SK-N-SH (cell line): ENCODE measurements at regions not wholly inside any gene's neighbourhood (a gene's known extent, or its start where the extent isn't known, plus 50 kb on each side); places are given as distances from the start of the nearest gene placed in this dataset.

Experiments used
- CTCF ChIA-PET: fragments of 300-600, 350-600 bp; formaldehyde crosslinking; extraction: SDS; loops from one replicate; lab custom pipeline; 2021; lab: Yijun Ruan, JAX
- POLR2A ChIA-PET: fragments of 350-600 bp; sonication (Branson Sonifier 250); formaldehyde crosslinking; extraction: SDS; loops from one replicate; lab custom pipeline; 2020; ENCODE audit warnings: antibody characterized with exemption, inconsistent platforms; lab: Yijun Ruan, JAX
- DNase-seq: peaks from one replicate; pipeline ENCODE4 v3.0.0; 2012
- H2AFZ ChIP-seq: fragments of 200-600 bp; sonication (generic); 2 replicates; pipeline ENCODE4 v1.8.1; 2016; ENCODE audit warnings: antibody characterized with exemption, mild to moderate bottlenecking, low read depth
- H3F3A ChIP-seq: fragments of 200-600 bp; sonication (generic); replicated peaks from 2 replicates; pipeline ENCODE3; 2016; ENCODE audit warnings: antibody characterized with exemption, mild to moderate bottlenecking; ENCODE audit not compliant: insufficient read depth
- H3K27ac ChIP-seq, 2 experiments: fragments of 200-500 bp in 1 of 2; fragments of 200-600 bp in 1 of 2; sonication (Bioruptor generic) in 1 of 2; sonication (generic), shearing (Covaris generic) in 1 of 2; 2 replicates each; pipeline versions ENCODE4 v1.5.1 to v1.6.1; 2014 to 2016; ENCODE audit warnings: low read depth in 2 of 2, inconsistent platforms in 1 of 2, low read length in 1 of 2, mild to moderate bottlenecking in 1 of 2, mixed read lengths in 1 of 2
- H3K27me3 ChIP-seq: fragments of 200-600 bp; sonication (generic), shearing (Covaris generic); 2 replicates; pipeline ENCODE4 v1.6.1; 2016; ENCODE audit warnings: mixed run types; ENCODE audit not compliant: insufficient read depth
- H3K36me3 ChIP-seq, 2 experiments: fragments of 200-500 bp in 1 of 2; fragments of 200-600 bp in 1 of 2; sonication (Bioruptor generic) in 1 of 2; sonication (generic) in 1 of 2; replicated peaks in 1 of 2; 2 replicates each; pipeline versions ENCODE3 to v1.5.1; 2014 to 2016; ENCODE audit warnings: low read length in 1 of 2, mild to moderate bottlenecking in 1 of 2; ENCODE audit not compliant: insufficient read depth in 2 of 2, control insufficient read depth in 1 of 2
- H3K4me1 ChIP-seq, 2 experiments: fragments of 200-500 bp in 1 of 2; fragments of 200-600 bp in 1 of 2; sonication (Bioruptor generic) in 1 of 2; sonication (generic), shearing (Covaris generic) in 1 of 2; 2 replicates each; pipeline versions ENCODE4 v1.5.1 to v1.6.1; 2014 to 2016; ENCODE audit warnings: low read depth in 1 of 2, low read length in 1 of 2, mixed run types in 1 of 2; ENCODE audit not compliant: insufficient read depth in 2 of 2, control insufficient read depth in 1 of 2
- H3K4me2 ChIP-seq: fragments of 200-600 bp; sonication (generic), shearing (Covaris generic); 2 replicates; pipeline ENCODE4 v1.6.1; 2017; ENCODE audit warnings: mixed run types
- H3K4me3 ChIP-seq, 2 experiments: fragments of 200-500 bp in 1 of 2; fragments of 200-600 bp in 1 of 2; sonication (Bioruptor generic) in 1 of 2; sonication (generic), shearing (Covaris generic) in 1 of 2; 2 replicates each; pipeline versions ENCODE4 v1.5.1 to v1.8.1; 2014 to 2016; ENCODE audit warnings: low read depth in 2 of 2, inconsistent platforms in 1 of 2, low read length in 1 of 2, mild to moderate bottlenecking in 1 of 2, mixed read lengths in 1 of 2, moderate library complexity in 1 of 2
- H3K79me2 ChIP-seq: fragments of 200-600 bp; sonication (generic); 2 replicates; pipeline ENCODE4 v1.8.1; 2017; ENCODE audit warnings: mild to moderate bottlenecking; ENCODE audit not compliant: insufficient read depth
- H3K9ac ChIP-seq: fragments of 200-600 bp; sonication (generic); 2 replicates; pipeline ENCODE4 v1.6.1; 2017; ENCODE audit warnings: mixed run types
- H3K9me2 ChIP-seq: fragments of 200-600 bp; sonication (generic); 2 replicates; pipeline ENCODE4 v1.6.1; 2017; ENCODE audit warnings: mixed run types
- H3K9me3 ChIP-seq: fragments of 200-600 bp; sonication (generic); 2 replicates; pipeline ENCODE4 v1.6.1; 2017; ENCODE audit warnings: mixed run types, mild to moderate bottlenecking, moderate library complexity
- H4K20me1 ChIP-seq: fragments of 200-600 bp; sonication (generic); 2 replicates; pipeline ENCODE4 v1.6.1; 2017; ENCODE audit warnings: mild to moderate bottlenecking, mixed run types; ENCODE audit not compliant: insufficient read depth
- CTCF ChIP-seq: fragments of 200-600 bp; sonication (generic); IDR thresholded peaks from 2 replicates; pipeline ENCODE4 v1.6.1; 2017; ENCODE audit warnings: antibody characterized with exemption, mild to moderate bottlenecking, moderate library complexity
- ELF1 ChIP-seq: IDR thresholded peaks from 2 replicates; pipeline ENCODE4 v1.4.0; 2012
- FOSL2 ChIP-seq: IDR thresholded peaks from 2 replicates; pipeline ENCODE4 v1.4.0; 2012; ENCODE audit warnings: low read depth, mild to moderate bottlenecking, moderate library complexity, borderline replicate concordance
- FOXJ3 ChIP-seq: sonication (generic); formaldehyde crosslinking; IDR thresholded peaks from 2 replicates; pipeline ENCODE4 v1.5.1; 2020; ENCODE audit warnings: mild to moderate bottlenecking, missing genetic modification reagents
- GATA2 ChIP-seq: sonication (generic); formaldehyde crosslinking; IDR thresholded peaks from 2 replicates; pipeline ENCODE4 v1.5.0; 2020; ENCODE audit warnings: mild to moderate bottlenecking, missing genetic modification reagents
- IRF3 ChIP-seq: fragments of 150-350 bp; IDR thresholded peaks from 2 replicates; pipeline ENCODE4 v1.6.1; 2016; ENCODE audit warnings: mild to moderate bottlenecking, low read depth, low read length
- MAX ChIP-seq: IDR thresholded peaks from 2 replicates; pipeline ENCODE4 v1.4.0; 2012; ENCODE audit warnings: low read depth
- MEF2A ChIP-seq: IDR thresholded peaks from 2 replicates; pipeline ENCODE4 v1.4.0; 2012; ENCODE audit warnings: low read depth, borderline replicate concordance
- MXI1 ChIP-seq: IDR thresholded peaks from 2 replicates; pipeline ENCODE4 v1.6.1; 2012; ENCODE audit warnings: mild to moderate bottlenecking, low read depth, low read length, improper control_type of control experiment
- POLR2AphosphoS5 ChIP-seq: IDR thresholded peaks from 2 replicates; pipeline ENCODE4 v1.6.1; 2012; ENCODE audit warnings: low read depth, low read length
- RCOR1 ChIP-seq: fragments of 150-350 bp; IDR thresholded peaks from 2 replicates; pipeline ENCODE4 v1.6.1; 2017; ENCODE audit warnings: antibody characterized with exemption, low read length
- TAF1 ChIP-seq: IDR thresholded peaks from 2 replicates; pipeline ENCODE4 v1.6.1; 2012; ENCODE audit warnings: low read depth, mild to moderate bottlenecking, low read length, moderate library complexity, borderline replicate concordance
- TEAD4 ChIP-seq: IDR thresholded peaks from 2 replicates; pipeline ENCODE4 v1.4.0; 2012; ENCODE audit warnings: mild to moderate bottlenecking, borderline replicate concordance; ENCODE audit not compliant: insufficient read depth
- YY1 ChIP-seq: IDR thresholded peaks from 2 replicates; pipeline ENCODE4 v1.4.0; 2012; ENCODE audit warnings: low read depth, mild to moderate bottlenecking
- WGBS: methylation state at CpG from one replicate; pipeline ENCODE4 v1.1.6; 2017; ENCODE audit warnings: low lambda C conversion rate; 5-methylcytosine and 5-hydroxymethylcytosine counted together
- TF ChIP-seq, protein P1 (sequence below): fragments of 150-350 bp; IDR thresholded peaks from 2 replicates; pipeline ENCODE4 v1.6.1; 2017; ENCODE audit warnings: antibody characterized with exemption, low read length, low read depth, borderline replicate concordance
- TF ChIP-seq, protein P2 (sequence below): IDR thresholded peaks from 2 replicates; pipeline ENCODE4 v1.4.0; 2012; ENCODE audit warnings: low read depth, borderline replicate concordance
- TF ChIP-seq, protein P3 (sequence below): IDR thresholded peaks from 2 replicates; pipeline ENCODE4; 2012

DNA sequence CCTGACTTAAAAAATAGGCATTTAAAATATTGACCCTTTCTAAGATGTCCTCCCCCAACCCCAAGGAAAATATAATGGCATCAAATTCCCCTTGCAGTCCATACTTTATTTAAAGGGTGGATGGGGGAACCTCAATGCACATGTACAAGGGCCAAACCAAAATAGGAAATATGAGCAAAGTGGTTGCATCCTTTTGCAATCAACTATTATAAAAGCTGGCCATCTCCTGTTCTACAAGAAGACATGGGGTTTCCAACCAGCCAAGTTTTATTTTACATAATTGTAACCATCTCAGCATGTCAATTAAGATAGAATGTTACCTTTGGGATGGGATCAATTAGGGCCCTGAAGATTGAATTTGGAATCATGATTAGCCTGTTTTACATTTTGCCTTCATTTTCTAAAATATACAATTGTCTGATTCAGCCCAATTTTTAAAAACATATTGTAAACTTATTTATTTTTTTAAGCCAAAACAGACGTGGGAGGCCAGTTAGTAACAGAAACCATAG, 146.7 kb upstream of the NFIA start:
- TF ChIP-seq IRF3, result no peak
- no peak for TF ChIP-seq CTCF
- TF ChIP-seq TAF1, result no peak
- TF ChIP-seq MEF2A, result no peak
- no peak for TF ChIP-seq POLR2AphosphoS5
- TF ChIP-seq MXI1, result no peak
- no peak for TF ChIP-seq FOXJ3
- TF ChIP-seq TEAD4, result no peak
- TF ChIP-seq, protein P1, sequence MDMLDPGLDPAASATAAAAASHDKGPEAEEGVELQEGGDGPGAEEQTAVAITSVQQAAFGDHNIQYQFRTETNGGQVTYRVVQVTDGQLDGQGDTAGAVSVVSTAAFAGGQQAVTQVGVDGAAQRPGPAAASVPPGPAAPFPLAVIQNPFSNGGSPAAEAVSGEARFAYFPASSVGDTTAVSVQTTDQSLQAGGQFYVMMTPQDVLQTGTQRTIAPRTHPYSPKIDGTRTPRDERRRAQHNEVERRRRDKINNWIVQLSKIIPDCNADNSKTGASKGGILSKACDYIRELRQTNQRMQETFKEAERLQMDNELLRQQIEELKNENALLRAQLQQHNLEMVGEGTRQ, result no peak
- TF ChIP-seq, protein P2, sequence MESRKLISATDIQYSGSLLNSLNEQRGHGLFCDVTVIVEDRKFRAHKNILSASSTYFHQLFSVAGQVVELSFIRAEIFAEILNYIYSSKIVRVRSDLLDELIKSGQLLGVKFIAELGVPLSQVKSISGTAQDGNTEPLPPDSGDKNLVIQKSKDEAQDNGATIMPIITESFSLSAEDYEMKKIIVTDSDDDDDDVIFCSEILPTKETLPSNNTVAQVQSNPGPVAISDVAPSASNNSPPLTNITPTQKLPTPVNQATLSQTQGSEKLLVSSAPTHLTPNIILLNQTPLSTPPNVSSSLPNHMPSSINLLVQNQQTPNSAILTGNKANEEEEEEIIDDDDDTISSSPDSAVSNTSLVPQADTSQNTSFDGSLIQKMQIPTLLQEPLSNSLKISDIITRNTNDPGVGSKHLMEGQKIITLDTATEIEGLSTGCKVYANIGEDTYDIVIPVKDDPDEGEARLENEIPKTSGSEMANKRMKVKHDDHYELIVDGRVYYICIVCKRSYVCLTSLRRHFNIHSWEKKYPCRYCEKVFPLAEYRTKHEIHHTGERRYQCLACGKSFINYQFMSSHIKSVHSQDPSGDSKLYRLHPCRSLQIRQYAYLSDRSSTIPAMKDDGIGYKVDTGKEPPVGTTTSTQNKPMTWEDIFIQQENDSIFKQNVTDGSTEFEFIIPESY, result no peak
- TF ChIP-seq, protein P3, sequence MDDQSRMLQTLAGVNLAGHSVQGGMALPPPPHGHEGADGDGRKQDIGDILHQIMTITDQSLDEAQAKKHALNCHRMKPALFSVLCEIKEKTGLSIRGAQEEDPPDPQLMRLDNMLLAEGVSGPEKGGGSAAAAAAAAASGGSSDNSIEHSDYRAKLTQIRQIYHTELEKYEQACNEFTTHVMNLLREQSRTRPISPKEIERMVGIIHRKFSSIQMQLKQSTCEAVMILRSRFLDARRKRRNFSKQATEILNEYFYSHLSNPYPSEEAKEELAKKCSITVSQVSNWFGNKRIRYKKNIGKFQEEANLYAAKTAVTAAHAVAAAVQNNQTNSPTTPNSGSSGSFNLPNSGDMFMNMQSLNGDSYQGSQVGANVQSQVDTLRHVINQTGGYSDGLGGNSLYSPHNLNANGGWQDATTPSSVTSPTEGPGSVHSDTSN, result no peak
- TF ChIP-seq FOSL2, result no peak
- TF ChIP-seq ELF1, result no peak
- no peak for TF ChIP-seq YY1
- no peak for TF ChIP-seq MAX
- TF ChIP-seq GATA2 (CRISPR knock-in tag), result no peak
- TF ChIP-seq RCOR1, result no peak
- Histone ChIP-seq H3K27ac (peak overlapping the region in 1 of 2 experiments; percentile 93; a peak in 3 of 4 replicates), H2AFZ (peak overlapping the region; percentile 53; the same call in 1 of the 2 replicates), H3K27me3 (no peaks in the 10 kb centered on the region), H3K9me3 (no peaks in the 10 kb centered on the region), H3K36me3 (no peaks in the 10 kb centered on the region), H3K4me1 (peaks cover 7 to 25% of the 10 kb centered on the region in 2 experiments; a peak in 3 of 4 replicates), H3K4me3 (no peak overlapping the region), H3K9me2 (no peaks in the 10 kb centered on the region), H3K9ac (no peak overlapping the region), H4K20me1 (no peaks in the 10 kb centered on the region), H3K79me2 (no peaks in the 10 kb centered on the region), H3F3A (no peaks in the 10 kb centered on the region), H3K4me2 (no peak overlapping the region)
- ChIA-PET POLR2A (interaction anchor here (0.8 to 1.6 kb wide), 4 partner anchors 43 to 75 kb away, joined by 3 to 6 read pairs (median 4); no protein-coding TSS in a partner anchor), CTCF (interaction anchor here (1.2 to 1.9 kb wide), 4 partner anchors 11 to 77 kb away, joined by 3 to 10 read pairs (median 4); no protein-coding TSS in a partner anchor)
- no peak for DNase-seq
- WGBS, result 26% methylated on average over 1 of the region's 1 CpG
